ENCODE measurements at regions not wholly inside any gene's neighbourhood (a gene's known extent, or its start where the extent isn't known, plus 50 kb on each side); places are given as distances from the start of the nearest gene placed in this dataset.

DNA sequence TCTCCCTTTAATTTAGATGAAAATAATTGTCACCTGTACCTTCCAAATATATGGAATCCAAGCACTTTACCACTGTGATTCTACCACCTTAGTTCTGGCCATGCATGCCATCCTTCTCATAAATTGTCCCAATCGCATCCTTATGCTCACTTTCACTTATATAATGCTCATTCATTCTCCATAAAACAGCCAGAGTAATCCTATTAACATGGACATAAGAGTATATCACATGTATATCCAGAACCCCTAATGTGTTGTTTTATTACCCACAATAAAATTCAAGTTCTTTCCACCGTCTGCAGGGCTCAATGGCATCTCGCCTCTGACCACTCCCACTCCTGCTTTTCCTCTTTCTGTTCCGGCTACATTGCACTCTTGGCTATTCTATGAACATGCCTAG is 597.5 kb upstream of the MIR17HG start:
- Histone ChIP-seq H3K4me1 (ENCODE audit: control insufficient read depth in 4 of 4, insufficient read depth in 4 of 4, low read length in 3 of 4) (no peaks in the 10 kb centered on the region), H3K9me3 (ENCODE audit: control insufficient read depth in 4 of 4, low read length in 3 of 4) (no peaks in the 10 kb centered on the region), H3K4me3 (ENCODE audit: low read depth in 1 of 3, low read length in 3 of 3) (no peak overlapping the region), H3K27me3 (ENCODE audit: control insufficient read depth in 4 of 4, insufficient read depth in 4 of 4, low read length in 3 of 4) (peaks cover 0 to 2% (median 0%) of the 10 kb centered on the region in 4 donors), H3K9ac (ENCODE audit: low read depth in 1 of 2, low read length in 2 of 2) (no peak overlapping the region), H3K27ac (ENCODE audit: low read depth in 1 of 2, low read length in 2 of 2) (no peak overlapping the region), H3K36me3 (ENCODE audit: control insufficient read depth in 4 of 4, insufficient read depth in 3 of 4, low read depth in 1 of 4, low read length in 3 of 4) (no peaks in the 10 kb centered on the region)
- TF ChIP-seq EGR1 (IDR thresholded peaks at IDR 0.05; ENCODE audit: low read depth in 2 of 2) (no peak), NR2F2 (IDR thresholded peaks at IDR 0.05) (no peak), JUND (IDR thresholded peaks at IDR 0.05) (no peak), RXRA (IDR thresholded peaks at IDR 0.05) (no peak)
- TF ChIP-seq, protein P1, sequence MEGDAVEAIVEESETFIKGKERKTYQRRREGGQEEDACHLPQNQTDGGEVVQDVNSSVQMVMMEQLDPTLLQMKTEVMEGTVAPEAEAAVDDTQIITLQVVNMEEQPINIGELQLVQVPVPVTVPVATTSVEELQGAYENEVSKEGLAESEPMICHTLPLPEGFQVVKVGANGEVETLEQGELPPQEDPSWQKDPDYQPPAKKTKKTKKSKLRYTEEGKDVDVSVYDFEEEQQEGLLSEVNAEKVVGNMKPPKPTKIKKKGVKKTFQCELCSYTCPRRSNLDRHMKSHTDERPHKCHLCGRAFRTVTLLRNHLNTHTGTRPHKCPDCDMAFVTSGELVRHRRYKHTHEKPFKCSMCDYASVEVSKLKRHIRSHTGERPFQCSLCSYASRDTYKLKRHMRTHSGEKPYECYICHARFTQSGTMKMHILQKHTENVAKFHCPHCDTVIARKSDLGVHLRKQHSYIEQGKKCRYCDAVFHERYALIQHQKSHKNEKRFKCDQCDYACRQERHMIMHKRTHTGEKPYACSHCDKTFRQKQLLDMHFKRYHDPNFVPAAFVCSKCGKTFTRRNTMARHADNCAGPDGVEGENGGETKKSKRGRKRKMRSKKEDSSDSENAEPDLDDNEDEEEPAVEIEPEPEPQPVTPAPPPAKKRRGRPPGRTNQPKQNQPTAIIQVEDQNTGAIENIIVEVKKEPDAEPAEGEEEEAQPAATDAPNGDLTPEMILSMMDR (IDR thresholded peaks at IDR 0.05; ENCODE audit: low read depth, low read length, missing input control), result no peak
- TF ChIP-seq, protein P2, sequence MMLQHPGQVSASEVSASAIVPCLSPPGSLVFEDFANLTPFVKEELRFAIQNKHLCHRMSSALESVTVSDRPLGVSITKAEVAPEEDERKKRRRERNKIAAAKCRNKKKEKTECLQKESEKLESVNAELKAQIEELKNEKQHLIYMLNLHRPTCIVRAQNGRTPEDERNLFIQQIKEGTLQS (IDR thresholded peaks at IDR 0.05), result no peak
- WGBS, result 86% methylated on average over 4 of the region's 4 CpGs
- no peak for DNase-seq (ENCODE audit: low spot score)

DNA sequence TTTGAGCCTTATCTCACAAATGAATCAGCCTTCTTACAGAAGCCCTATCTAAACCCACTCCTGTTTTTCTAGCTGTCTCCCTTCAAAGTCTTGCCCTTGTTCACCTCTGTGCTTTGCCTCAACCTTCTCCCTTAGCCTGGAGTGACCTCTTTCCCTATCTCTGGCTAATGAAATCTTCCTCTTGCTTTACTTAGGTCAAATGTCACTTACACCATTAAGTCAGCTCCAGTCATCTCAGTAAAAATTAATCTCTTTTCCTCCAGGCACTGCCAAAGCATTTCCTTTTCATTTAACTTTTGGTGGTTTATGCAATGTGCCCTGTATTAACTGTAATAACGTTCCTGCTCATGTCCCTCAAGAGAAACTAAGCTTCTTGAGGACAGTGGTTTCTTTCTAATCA is 596.5 kb upstream of the MIR17HG start:
- DNase-seq (ENCODE audit: low spot score), result no peak
- Histone ChIP-seq H3K36me3 (ENCODE audit: control insufficient read depth in 4 of 4, insufficient read depth in 3 of 4, low read depth in 1 of 4, low read length in 3 of 4) (no peaks in the 10 kb centered on the region), H3K4me3 (ENCODE audit: low read depth in 1 of 3, low read length in 3 of 3) (no peak overlapping the region), H3K9me3 (ENCODE audit: control insufficient read depth in 4 of 4, low read length in 3 of 4) (no peaks in the 10 kb centered on the region), H3K9ac (ENCODE audit: low read depth in 1 of 2, low read length in 2 of 2) (no peak overlapping the region), H3K27ac (ENCODE audit: low read depth in 1 of 2, low read length in 2 of 2) (no peak overlapping the region), H3K27me3 (ENCODE audit: control insufficient read depth in 4 of 4, insufficient read depth in 4 of 4, low read length in 3 of 4) (peaks cover 0 to 2% (median 0%) of the 10 kb centered on the region in 4 donors), H3K4me1 (ENCODE audit: control insufficient read depth in 4 of 4, insufficient read depth in 4 of 4, low read length in 3 of 4) (no peaks in the 10 kb centered on the region)
- 34% methylated on average over 1 of the region's 1 CpG for WGBS
- TF ChIP-seq YY1 (IDR thresholded peaks at IDR 0.05) (no peak), HNF4G (IDR thresholded peaks at IDR 0.05) (no peak), SP1 (IDR thresholded peaks at IDR 0.05) (no peak), JUND (IDR thresholded peaks at IDR 0.05) (no peak), HNF4A (conservative IDR thresholded peaks at IDR 0.05) (no peak)
- TF ChIP-seq, protein P3, sequence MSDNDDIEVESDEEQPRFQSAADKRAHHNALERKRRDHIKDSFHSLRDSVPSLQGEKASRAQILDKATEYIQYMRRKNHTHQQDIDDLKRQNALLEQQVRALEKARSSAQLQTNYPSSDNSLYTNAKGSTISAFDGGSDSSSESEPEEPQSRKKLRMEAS (IDR thresholded peaks at IDR 0.05), result no peak
- TF ChIP-seq, protein P4, sequence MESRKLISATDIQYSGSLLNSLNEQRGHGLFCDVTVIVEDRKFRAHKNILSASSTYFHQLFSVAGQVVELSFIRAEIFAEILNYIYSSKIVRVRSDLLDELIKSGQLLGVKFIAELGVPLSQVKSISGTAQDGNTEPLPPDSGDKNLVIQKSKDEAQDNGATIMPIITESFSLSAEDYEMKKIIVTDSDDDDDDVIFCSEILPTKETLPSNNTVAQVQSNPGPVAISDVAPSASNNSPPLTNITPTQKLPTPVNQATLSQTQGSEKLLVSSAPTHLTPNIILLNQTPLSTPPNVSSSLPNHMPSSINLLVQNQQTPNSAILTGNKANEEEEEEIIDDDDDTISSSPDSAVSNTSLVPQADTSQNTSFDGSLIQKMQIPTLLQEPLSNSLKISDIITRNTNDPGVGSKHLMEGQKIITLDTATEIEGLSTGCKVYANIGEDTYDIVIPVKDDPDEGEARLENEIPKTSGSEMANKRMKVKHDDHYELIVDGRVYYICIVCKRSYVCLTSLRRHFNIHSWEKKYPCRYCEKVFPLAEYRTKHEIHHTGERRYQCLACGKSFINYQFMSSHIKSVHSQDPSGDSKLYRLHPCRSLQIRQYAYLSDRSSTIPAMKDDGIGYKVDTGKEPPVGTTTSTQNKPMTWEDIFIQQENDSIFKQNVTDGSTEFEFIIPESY (IDR thresholded peaks at IDR 0.05), result no peak
- TF ChIP-seq, protein P1 (IDR thresholded peaks at IDR 0.05; ENCODE audit: low read depth, low read length, missing input control), result no peak

Data from liver (tissue), 8 donors.